ENCODE measurements at regions not wholly inside any gene's neighbourhood (a gene's known extent, or its start where the extent isn't known, plus 50 kb on each side); places are given as distances from the start of the nearest gene placed in this dataset.

DNA sequence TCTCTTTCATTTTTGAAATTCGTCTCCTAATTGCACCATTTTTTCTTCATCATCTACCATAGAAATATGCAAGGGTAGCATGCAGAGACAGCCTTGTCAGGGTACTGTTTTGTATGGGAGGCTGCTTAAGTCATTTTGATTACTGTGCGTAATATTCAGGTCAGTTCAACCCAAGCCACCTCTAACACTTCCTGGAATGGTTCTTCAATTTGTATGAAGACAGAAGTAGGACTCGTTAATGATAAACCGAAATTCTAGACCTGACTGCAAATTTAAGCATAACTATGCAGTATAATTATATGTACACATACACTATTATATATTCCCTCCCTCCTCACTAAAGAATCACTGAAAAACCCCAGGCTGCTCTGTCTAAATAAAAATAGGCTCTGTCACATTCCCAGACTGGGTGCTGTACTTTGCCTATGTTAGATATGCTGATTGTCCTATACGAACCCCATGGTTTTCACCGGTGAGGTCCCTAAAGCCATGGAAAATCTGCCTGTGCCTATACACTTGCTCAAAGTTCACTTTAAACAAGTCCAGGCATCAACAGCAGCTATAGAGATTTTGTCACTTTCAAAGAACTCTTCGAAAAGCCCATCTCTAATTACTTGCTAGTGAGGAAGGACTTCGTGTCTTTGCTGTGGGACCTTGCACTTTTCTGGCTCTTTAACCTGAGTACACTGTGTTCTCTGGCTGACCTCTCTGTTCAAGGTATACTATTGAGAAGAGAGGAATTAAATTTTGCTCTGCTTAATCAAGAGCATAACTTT lies 352.1 kb upstream of the CD180 start:
- H3K9me3 ChIP-seq (ENCODE audit: control insufficient read depth, insufficient read depth, low read depth, low read length) = no peaks in the 10 kb centered on the region
- ChIA-PET CTCF (no interaction called here), POLR2A (no interaction called here)
- TF ChIP-seq, protein P1, sequence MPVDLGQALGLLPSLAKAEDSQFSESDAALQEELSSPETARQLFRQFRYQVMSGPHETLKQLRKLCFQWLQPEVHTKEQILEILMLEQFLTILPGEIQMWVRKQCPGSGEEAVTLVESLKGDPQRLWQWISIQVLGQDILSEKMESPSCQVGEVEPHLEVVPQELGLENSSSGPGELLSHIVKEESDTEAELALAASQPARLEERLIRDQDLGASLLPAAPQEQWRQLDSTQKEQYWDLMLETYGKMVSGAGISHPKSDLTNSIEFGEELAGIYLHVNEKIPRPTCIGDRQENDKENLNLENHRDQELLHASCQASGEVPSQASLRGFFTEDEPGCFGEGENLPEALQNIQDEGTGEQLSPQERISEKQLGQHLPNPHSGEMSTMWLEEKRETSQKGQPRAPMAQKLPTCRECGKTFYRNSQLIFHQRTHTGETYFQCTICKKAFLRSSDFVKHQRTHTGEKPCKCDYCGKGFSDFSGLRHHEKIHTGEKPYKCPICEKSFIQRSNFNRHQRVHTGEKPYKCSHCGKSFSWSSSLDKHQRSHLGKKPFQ (tag by site-specific recombination; IDR thresholded peaks at IDR 0.05) = no peak
- TF ChIP-seq KLF1 (tag by site-specific recombination; IDR thresholded peaks at IDR 0.05) (no peak), KLF10 (tag by site-specific recombination; IDR thresholded peaks at IDR 0.05) (no peak), PRDM1 (tag by site-specific recombination; IDR thresholded peaks at IDR 0.05) (peak; percentile 77), ZNF530 (tag by site-specific recombination; IDR thresholded peaks at IDR 0.05; ENCODE audit: low read depth) (no peak)
- H3K4me3 ChIP-seq (ENCODE audit: low read depth, low read length) = no peak overlapping the region
- no peak overlapping the region for H3K27ac ChIP-seq (ENCODE audit: extremely low read depth, low read depth, low read length)
- H3K36me3 ChIP-seq (ENCODE audit: control insufficient read depth in 2 of 2, insufficient read depth in 1 of 2, low read length in 2 of 2) = no peaks in the 10 kb centered on the region
- H3K4me1 ChIP-seq (ENCODE audit: control insufficient read depth, insufficient read depth, low read length) = no peaks in the 10 kb centered on the region

DNA sequence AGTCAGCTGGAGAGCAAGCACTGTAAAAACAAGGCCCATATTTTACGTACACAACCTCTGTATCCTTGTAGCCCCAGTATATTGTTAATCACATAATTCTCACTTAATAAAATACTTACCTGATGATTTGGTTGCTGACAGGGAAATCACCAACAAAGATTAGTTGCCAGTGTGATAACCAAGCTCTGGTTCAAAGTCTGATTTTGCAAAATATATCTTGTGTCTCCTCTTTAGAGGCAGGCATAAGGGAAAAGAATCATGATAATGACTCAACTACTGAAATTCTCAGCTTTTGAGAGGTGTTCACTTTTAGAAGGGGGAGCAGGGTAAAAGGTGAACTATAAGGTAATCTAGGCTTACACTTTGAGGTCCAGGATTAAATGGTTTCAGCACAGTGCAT lies 351.1 kb upstream of the CD180 start:
- no peak overlapping the region for H3K27ac ChIP-seq (ENCODE audit: extremely low read depth, low read depth, low read length)
- CTCF ChIA-PET = interaction anchor here (0.7 kb wide), 1 partner anchor 257 kb away, joined by 3 read pairs; no protein-coding TSS in a partner anchor
- POLR2A ChIA-PET = no interaction called here
- TF ChIP-seq ZNF701 (tag by site-specific recombination; IDR thresholded peaks at IDR 0.05) (no peak), ZNF37A (tag by site-specific recombination; IDR thresholded peaks at IDR 0.05) (no peak), RBAK (tag by site-specific recombination; IDR thresholded peaks at IDR 0.05) (no peak), ZNF423 (tag by site-specific recombination; IDR thresholded peaks at IDR 0.05) (no peak), ZNF211 (tag by site-specific recombination; IDR thresholded peaks at IDR 0.05; ENCODE audit: low read depth) (no peak), ZNF248 (tag by site-specific recombination; IDR thresholded peaks at IDR 0.05) (no peak), EGR2 (tag by site-specific recombination; IDR thresholded peaks at IDR 0.05; ENCODE audit: low read depth) (no peak), HOXA7 (CRISPR knock-in tag; IDR thresholded peaks at IDR 0.05; ENCODE audit: borderline replicate concordance) (no peak), ZNF155 (tag by site-specific recombination; IDR thresholded peaks at IDR 0.05) (no peak), BCL11B (tag by site-specific recombination; IDR thresholded peaks at IDR 0.05; ENCODE audit: low read depth) (no peak), KLF9 (tag by site-specific recombination; IDR thresholded peaks at IDR 0.05; ENCODE audit: low read depth) (no peak), ZNF792 (tag by site-specific recombination; IDR thresholded peaks at IDR 0.05) (no peak), SCRT2 (tag by site-specific recombination; IDR thresholded peaks at IDR 0.05) (no peak), ZNF394 (tag by site-specific recombination; IDR thresholded peaks at IDR 0.05; ENCODE audit: borderline replicate concordance) (no peak)
- TF ChIP-seq, protein P2, sequence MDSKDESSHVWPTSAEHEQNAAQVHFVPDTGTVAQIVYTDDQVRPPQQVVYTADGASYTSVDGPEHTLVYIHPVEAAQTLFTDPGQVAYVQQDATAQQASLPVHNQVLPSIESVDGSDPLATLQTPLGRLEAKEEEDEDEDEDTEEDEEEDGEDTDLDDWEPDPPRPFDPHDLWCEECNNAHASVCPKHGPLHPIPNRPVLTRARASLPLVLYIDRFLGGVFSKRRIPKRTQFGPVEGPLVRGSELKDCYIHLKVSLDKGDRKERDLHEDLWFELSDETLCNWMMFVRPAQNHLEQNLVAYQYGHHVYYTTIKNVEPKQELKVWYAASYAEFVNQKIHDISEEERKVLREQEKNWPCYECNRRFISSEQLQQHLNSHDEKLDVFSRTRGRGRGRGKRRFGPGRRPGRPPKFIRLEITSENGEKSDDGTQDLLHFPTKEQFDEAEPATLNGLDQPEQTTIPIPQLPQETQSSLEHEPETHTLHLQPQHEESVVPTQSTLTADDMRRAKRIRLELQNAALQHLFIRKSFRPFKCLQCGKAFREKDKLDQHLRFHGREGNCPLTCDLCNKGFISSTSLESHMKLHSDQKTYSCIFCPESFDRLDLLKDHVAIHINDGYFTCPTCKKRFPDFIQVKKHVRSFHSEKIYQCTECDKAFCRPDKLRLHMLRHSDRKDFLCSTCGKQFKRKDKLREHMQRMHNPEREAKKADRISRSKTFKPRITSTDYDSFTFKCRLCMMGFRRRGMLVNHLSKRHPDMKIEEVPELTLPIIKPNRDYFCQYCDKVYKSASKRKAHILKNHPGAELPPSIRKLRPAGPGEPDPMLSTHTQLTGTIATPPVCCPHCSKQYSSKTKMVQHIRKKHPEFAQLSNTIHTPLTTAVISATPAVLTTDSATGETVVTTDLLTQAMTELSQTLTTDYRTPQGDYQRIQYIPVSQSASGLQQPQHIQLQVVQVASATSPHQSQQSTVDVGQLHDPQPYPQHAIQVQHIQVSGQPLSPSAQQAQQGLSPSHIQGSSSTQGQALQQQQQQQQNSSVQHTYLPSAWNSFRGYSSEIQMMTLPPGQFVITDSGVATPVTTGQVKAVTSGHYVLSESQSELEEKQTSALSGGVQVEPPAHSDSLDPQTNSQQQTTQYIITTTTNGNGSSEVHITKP (tag by site-specific recombination; IDR thresholded peaks at IDR 0.05) = no peak
- TF ChIP-seq, protein P3, sequence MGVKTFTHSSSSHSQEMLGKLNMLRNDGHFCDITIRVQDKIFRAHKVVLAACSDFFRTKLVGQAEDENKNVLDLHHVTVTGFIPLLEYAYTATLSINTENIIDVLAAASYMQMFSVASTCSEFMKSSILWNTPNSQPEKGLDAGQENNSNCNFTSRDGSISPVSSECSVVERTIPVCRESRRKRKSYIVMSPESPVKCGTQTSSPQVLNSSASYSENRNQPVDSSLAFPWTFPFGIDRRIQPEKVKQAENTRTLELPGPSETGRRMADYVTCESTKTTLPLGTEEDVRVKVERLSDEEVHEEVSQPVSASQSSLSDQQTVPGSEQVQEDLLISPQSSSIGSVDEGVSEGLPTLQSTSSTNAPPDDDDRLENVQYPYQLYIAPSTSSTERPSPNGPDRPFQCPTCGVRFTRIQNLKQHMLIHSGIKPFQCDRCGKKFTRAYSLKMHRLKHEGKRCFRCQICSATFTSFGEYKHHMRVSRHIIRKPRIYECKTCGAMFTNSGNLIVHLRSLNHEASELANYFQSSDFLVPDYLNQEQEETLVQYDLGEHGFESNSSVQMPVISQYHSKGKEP (tag by site-specific recombination; IDR thresholded peaks at IDR 0.05) = no peak
- TF ChIP-seq, protein P4, sequence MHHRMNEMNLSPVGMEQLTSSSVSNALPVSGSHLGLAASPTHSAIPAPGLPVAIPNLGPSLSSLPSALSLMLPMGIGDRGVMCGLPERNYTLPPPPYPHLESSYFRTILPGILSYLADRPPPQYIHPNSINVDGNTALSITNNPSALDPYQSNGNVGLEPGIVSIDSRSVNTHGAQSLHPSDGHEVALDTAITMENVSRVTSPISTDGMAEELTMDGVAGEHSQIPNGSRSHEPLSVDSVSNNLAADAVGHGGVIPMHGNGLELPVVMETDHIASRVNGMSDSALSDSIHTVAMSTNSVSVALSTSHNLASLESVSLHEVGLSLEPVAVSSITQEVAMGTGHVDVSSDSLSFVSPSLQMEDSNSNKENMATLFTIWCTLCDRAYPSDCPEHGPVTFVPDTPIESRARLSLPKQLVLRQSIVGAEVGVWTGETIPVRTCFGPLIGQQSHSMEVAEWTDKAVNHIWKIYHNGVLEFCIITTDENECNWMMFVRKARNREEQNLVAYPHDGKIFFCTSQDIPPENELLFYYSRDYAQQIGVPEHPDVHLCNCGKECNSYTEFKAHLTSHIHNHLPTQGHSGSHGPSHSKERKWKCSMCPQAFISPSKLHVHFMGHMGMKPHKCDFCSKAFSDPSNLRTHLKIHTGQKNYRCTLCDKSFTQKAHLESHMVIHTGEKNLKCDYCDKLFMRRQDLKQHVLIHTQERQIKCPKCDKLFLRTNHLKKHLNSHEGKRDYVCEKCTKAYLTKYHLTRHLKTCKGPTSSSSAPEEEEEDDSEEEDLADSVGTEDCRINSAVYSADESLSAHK (tag by site-specific recombination; IDR thresholded peaks at IDR 0.05) = no peak
- TF ChIP-seq, protein P5, sequence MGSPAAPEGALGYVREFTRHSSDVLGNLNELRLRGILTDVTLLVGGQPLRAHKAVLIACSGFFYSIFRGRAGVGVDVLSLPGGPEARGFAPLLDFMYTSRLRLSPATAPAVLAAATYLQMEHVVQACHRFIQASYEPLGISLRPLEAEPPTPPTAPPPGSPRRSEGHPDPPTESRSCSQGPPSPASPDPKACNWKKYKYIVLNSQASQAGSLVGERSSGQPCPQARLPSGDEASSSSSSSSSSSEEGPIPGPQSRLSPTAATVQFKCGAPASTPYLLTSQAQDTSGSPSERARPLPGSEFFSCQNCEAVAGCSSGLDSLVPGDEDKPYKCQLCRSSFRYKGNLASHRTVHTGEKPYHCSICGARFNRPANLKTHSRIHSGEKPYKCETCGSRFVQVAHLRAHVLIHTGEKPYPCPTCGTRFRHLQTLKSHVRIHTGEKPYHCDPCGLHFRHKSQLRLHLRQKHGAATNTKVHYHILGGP (tag by site-specific recombination; IDR thresholded peaks at IDR 0.05) = no peak
- TF ChIP-seq, protein P6, sequence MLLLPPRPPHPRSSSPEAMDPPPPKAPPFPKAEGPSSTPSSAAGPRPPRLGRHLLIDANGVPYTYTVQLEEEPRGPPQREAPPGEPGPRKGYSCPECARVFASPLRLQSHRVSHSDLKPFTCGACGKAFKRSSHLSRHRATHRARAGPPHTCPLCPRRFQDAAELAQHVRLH (tag by site-specific recombination; IDR thresholded peaks at IDR 0.05) = no peak
- no peak overlapping the region for H3K4me3 ChIP-seq (ENCODE audit: low read depth, low read length)
- H3K9me3 ChIP-seq (ENCODE audit: control insufficient read depth, insufficient read depth, low read depth, low read length) = no peaks in the 10 kb centered on the region
- no peaks in the 10 kb centered on the region for H3K4me1 ChIP-seq (ENCODE audit: control insufficient read depth, insufficient read depth, low read length)
- no peaks in the 10 kb centered on the region for H3K36me3 ChIP-seq (ENCODE audit: control insufficient read depth in 2 of 2, insufficient read depth in 1 of 2, low read length in 2 of 2)

Measured in HEK293 (cell line).